GM23338 (cell line): ENCODE measurements at regions not wholly inside any gene's neighbourhood (a gene's known extent, or its start where the extent isn't known, plus 50 kb on each side); places are given as distances from the start of the nearest gene placed in this dataset.

ENCODE experiments used
- ATAC-seq: fragments of 200-7000 bp; cut with Tn5 transposase; 3 replicates; pipeline ENCODE4 v1.9.1; 2020
- DNase-seq: peaks from one replicate; pipeline ENCODE4 v3.0.0-alpha.2; 2015; ENCODE audit warnings: low spot score
- H2AFZ ChIP-seq: fragments of 200-600 bp; sonication (generic); 2 replicates; pipeline ENCODE4 v1.8.0; 2016; ENCODE audit warnings: antibody characterized with exemption, mild to moderate bottlenecking, moderate library complexity
- H3F3A ChIP-seq: fragments of 200-600 bp; sonication (generic); replicated peaks from 2 replicates; pipeline ENCODE4 v1.8.0; 2017; ENCODE audit warnings: antibody characterized with exemption, mixed run types, low read depth
- H3K27ac ChIP-seq: fragments of 200-600 bp; sonication (generic); 2 replicates; pipeline ENCODE4 v1.6.1; 2016; ENCODE audit warnings: low read depth
- H3K27me3 ChIP-seq: fragments of 200-600 bp; sonication (generic); 2 replicates; pipeline ENCODE4 v1.8.0; 2016; ENCODE audit warnings: mild to moderate bottlenecking, mixed run types, moderate library complexity; ENCODE audit not compliant: insufficient read depth
- H3K36me3 ChIP-seq: fragments of 200-600 bp; sonication (generic); 2 replicates; pipeline ENCODE4 v1.8.0; 2016; ENCODE audit warnings: mild to moderate bottlenecking; ENCODE audit not compliant: insufficient read depth
- H3K4me1 ChIP-seq: fragments of 200-600 bp; sonication (generic); 2 replicates; pipeline ENCODE4 v1.8.0; 2016; ENCODE audit warnings: mild to moderate bottlenecking, moderate library complexity; ENCODE audit not compliant: insufficient read depth
- H3K4me2 ChIP-seq: fragments of 200-600 bp; sonication (generic); 2 replicates; pipeline ENCODE4 v1.7.1; 2017; ENCODE audit warnings: mixed run types
- H3K4me3 ChIP-seq: fragments of 200-600 bp; sonication (generic); 2 replicates; pipeline ENCODE4 v1.6.1; 2016; ENCODE audit warnings: mixed run types
- H3K79me2 ChIP-seq: fragments of 200-600 bp; sonication (generic); replicated peaks from 2 replicates; pipeline ENCODE4 v1.8.0; 2017; ENCODE audit warnings: mild to moderate bottlenecking; ENCODE audit not compliant: insufficient read depth
- H3K9me2 ChIP-seq: fragments of 200-600 bp; sonication (generic); 2 replicates; pipeline ENCODE4 v1.8.0; 2017; ENCODE audit not compliant: insufficient read depth
- H4K20me1 ChIP-seq: fragments of 200-600 bp; sonication (generic); replicated peaks from 2 replicates; pipeline ENCODE4 v1.8.0; 2017; ENCODE audit warnings: mild to moderate bottlenecking; ENCODE audit not compliant: insufficient read depth
- H3K27ac Mint-ChIP-seq: 2 replicates; pipeline ENCODE4 v1.8.0; 2020; ENCODE audit warnings: inconsistent platforms, mild to moderate bottlenecking, moderate library complexity, mixed read lengths
- H3K27me3 Mint-ChIP-seq: 3 replicates; pipeline ENCODE4 v1.8.0; 2022; ENCODE audit warnings: low read depth, mild to moderate bottlenecking, moderate library complexity, mixed read lengths, inconsistent platforms; ENCODE audit not compliant: insufficient read depth, poor library complexity
- H3K36me3 Mint-ChIP-seq: 3 replicates; pipeline ENCODE4 v1.8.0; 2021; ENCODE audit warnings: low read depth, mild to moderate bottlenecking, inconsistent platforms, moderate library complexity, mixed read lengths
- H3K4me1 Mint-ChIP-seq: 3 replicates; pipeline ENCODE4 v1.8.0; 2020; ENCODE audit warnings: mild to moderate bottlenecking, inconsistent platforms, mixed read lengths
- H3K4me3 Mint-ChIP-seq: 3 replicates; pipeline ENCODE4 v1.8.0; 2021; ENCODE audit warnings: moderate library complexity, mild to moderate bottlenecking, inconsistent platforms, mixed read lengths
- H3K9me3 Mint-ChIP-seq: 3 replicates; pipeline ENCODE4 v1.8.0; 2020; ENCODE audit warnings: moderate library complexity, mild to moderate bottlenecking, inconsistent platforms, mixed read lengths
- JUNB ChIP-seq: IDR thresholded peaks from one replicate; pipeline ENCODE4 v1.6.1; 2016; ENCODE audit warnings: antibody characterized with exemption; ENCODE audit not compliant: unreplicated experiment
- POLR2AphosphoS5 ChIP-seq: IDR thresholded peaks from 2 replicates; pipeline ENCODE4 v1.6.1; 2016; ENCODE audit warnings: antibody characterized with exemption, low read depth
- ZNF114 ChIP-seq: fragments of 250-450 bp; sonication (Bioruptor Pico); IDR thresholded peaks from 2 replicates; pipeline ENCODE4 v1.5.0; 2020; ENCODE audit warnings: mild to moderate bottlenecking, moderate library complexity
- ZNF331 ChIP-seq: fragments of 250-450 bp; sonication (Bioruptor Pico); IDR thresholded peaks from 2 replicates; pipeline ENCODE4 v1.5.0; 2020; ENCODE audit warnings: low read depth, mild to moderate bottlenecking, moderate library complexity
- TF ChIP-seq, protein P1 (sequence below): IDR thresholded peaks from one replicate; pipeline ENCODE4 v1.6.1; 2018; ENCODE audit warnings: antibody characterized with exemption; ENCODE audit not compliant: unreplicated experiment
- TF ChIP-seq, protein P2 (sequence below): IDR thresholded peaks from 2 replicates; pipeline ENCODE4 v1.6.1; 2016; ENCODE audit warnings: antibody characterized with exemption
- TF ChIP-seq, protein P3 (sequence below), 2 experiments: fragments of 200-600 bp in 1 of 2; sonication (generic) in 1 of 2; conservative IDR thresholded peaks; 2 replicates each; pipeline versions ENCODE4 v1.5.1 to v1.6.1; 2016 to 2017; ENCODE audit warnings: antibody characterized with exemption in 2 of 2, low read depth in 2 of 2, mild to moderate bottlenecking in 2 of 2, moderate library complexity in 1 of 2
- TF ChIP-seq, protein P4 (sequence below): fragments of 250-450 bp; sonication (Bioruptor Pico); IDR thresholded peaks from 2 replicates; pipeline ENCODE4 v1.5.0; 2020; ENCODE audit warnings: mild to moderate bottlenecking, moderate library complexity

DNA sequence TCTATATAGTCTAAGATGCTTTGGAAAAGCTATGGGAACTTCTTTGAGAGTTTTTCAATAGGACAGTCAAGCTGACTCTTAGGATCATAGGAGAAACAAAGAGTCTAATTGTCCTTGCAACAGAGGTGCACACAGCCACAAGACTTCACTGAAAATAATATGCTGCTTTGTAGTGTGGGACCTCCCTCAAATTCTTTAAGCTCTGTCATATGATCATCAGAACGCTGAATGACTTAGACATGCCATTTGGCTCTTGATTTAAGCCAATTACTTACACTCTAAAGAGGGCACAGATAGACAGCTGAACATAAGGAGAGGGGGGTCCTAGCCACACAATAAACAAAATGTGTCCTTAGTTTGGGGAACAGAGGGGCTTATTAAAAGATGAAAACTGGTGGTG is 818.7 kb upstream of the GJE1 start:
- no peaks in the 10 kb centered on the region for H4K20me1 ChIP-seq

More for the DNA sequence above, 818.7 kb upstream of the GJE1 start:
- H3K36me3 ChIP-seq = no peaks in the 10 kb centered on the region
- H3K4me1 Mint-ChIP-seq = peaks cover 11% of the 10 kb centered on the region; the same call in 2 of the 3 replicates
- ATAC-seq (no peak), DNase-seq (no peak)
- H3K27me3 ChIP-seq = no peaks in the 10 kb centered on the region
- H3K27ac ChIP-seq = no peak overlapping the region
- no peak overlapping the region for H3K27ac Mint-ChIP-seq
- peaks cover 10% of the 10 kb centered on the region; the same call in 1 of the 2 replicates for H3K4me1 ChIP-seq
- H3K27me3 Mint-ChIP-seq = no peaks in the 10 kb centered on the region
- no peaks in the 10 kb centered on the region for H3F3A ChIP-seq
- no peaks in the 10 kb centered on the region for H3K79me2 ChIP-seq
- no peak overlapping the region for H3K4me3 ChIP-seq
- peaks cover 7% of the 10 kb centered on the region for H3K9me3 Mint-ChIP-seq
- H3K4me2 ChIP-seq = no peak overlapping the region
- TF ChIP-seq ZNF114 (CRISPR knock-in tag) = no peak
- TF ChIP-seq, protein P1, sequence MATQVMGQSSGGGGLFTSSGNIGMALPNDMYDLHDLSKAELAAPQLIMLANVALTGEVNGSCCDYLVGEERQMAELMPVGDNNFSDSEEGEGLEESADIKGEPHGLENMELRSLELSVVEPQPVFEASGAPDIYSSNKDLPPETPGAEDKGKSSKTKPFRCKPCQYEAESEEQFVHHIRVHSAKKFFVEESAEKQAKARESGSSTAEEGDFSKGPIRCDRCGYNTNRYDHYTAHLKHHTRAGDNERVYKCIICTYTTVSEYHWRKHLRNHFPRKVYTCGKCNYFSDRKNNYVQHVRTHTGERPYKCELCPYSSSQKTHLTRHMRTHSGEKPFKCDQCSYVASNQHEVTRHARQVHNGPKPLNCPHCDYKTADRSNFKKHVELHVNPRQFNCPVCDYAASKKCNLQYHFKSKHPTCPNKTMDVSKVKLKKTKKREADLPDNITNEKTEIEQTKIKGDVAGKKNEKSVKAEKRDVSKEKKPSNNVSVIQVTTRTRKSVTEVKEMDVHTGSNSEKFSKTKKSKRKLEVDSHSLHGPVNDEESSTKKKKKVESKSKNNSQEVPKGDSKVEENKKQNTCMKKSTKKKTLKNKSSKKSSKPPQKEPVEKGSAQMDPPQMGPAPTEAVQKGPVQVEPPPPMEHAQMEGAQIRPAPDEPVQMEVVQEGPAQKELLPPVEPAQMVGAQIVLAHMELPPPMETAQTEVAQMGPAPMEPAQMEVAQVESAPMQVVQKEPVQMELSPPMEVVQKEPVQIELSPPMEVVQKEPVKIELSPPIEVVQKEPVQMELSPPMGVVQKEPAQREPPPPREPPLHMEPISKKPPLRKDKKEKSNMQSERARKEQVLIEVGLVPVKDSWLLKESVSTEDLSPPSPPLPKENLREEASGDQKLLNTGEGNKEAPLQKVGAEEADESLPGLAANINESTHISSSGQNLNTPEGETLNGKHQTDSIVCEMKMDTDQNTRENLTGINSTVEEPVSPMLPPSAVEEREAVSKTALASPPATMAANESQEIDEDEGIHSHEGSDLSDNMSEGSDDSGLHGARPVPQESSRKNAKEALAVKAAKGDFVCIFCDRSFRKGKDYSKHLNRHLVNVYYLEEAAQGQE = no peak
- TF ChIP-seq, protein P2, sequence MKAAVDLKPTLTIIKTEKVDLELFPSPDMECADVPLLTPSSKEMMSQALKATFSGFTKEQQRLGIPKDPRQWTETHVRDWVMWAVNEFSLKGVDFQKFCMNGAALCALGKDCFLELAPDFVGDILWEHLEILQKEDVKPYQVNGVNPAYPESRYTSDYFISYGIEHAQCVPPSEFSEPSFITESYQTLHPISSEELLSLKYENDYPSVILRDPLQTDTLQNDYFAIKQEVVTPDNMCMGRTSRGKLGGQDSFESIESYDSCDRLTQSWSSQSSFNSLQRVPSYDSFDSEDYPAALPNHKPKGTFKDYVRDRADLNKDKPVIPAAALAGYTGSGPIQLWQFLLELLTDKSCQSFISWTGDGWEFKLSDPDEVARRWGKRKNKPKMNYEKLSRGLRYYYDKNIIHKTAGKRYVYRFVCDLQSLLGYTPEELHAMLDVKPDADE = no peak
- TF ChIP-seq JUNB = no peak
- TF ChIP-seq, protein P3, sequence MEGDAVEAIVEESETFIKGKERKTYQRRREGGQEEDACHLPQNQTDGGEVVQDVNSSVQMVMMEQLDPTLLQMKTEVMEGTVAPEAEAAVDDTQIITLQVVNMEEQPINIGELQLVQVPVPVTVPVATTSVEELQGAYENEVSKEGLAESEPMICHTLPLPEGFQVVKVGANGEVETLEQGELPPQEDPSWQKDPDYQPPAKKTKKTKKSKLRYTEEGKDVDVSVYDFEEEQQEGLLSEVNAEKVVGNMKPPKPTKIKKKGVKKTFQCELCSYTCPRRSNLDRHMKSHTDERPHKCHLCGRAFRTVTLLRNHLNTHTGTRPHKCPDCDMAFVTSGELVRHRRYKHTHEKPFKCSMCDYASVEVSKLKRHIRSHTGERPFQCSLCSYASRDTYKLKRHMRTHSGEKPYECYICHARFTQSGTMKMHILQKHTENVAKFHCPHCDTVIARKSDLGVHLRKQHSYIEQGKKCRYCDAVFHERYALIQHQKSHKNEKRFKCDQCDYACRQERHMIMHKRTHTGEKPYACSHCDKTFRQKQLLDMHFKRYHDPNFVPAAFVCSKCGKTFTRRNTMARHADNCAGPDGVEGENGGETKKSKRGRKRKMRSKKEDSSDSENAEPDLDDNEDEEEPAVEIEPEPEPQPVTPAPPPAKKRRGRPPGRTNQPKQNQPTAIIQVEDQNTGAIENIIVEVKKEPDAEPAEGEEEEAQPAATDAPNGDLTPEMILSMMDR (conservative IDR thresholded peaks at IDR 0.05; ENCODE audit: low read depth in 2 of 2) = no peak
- no peak for TF ChIP-seq ZNF331 (CRISPR knock-in tag)
- TF ChIP-seq, protein P4, sequence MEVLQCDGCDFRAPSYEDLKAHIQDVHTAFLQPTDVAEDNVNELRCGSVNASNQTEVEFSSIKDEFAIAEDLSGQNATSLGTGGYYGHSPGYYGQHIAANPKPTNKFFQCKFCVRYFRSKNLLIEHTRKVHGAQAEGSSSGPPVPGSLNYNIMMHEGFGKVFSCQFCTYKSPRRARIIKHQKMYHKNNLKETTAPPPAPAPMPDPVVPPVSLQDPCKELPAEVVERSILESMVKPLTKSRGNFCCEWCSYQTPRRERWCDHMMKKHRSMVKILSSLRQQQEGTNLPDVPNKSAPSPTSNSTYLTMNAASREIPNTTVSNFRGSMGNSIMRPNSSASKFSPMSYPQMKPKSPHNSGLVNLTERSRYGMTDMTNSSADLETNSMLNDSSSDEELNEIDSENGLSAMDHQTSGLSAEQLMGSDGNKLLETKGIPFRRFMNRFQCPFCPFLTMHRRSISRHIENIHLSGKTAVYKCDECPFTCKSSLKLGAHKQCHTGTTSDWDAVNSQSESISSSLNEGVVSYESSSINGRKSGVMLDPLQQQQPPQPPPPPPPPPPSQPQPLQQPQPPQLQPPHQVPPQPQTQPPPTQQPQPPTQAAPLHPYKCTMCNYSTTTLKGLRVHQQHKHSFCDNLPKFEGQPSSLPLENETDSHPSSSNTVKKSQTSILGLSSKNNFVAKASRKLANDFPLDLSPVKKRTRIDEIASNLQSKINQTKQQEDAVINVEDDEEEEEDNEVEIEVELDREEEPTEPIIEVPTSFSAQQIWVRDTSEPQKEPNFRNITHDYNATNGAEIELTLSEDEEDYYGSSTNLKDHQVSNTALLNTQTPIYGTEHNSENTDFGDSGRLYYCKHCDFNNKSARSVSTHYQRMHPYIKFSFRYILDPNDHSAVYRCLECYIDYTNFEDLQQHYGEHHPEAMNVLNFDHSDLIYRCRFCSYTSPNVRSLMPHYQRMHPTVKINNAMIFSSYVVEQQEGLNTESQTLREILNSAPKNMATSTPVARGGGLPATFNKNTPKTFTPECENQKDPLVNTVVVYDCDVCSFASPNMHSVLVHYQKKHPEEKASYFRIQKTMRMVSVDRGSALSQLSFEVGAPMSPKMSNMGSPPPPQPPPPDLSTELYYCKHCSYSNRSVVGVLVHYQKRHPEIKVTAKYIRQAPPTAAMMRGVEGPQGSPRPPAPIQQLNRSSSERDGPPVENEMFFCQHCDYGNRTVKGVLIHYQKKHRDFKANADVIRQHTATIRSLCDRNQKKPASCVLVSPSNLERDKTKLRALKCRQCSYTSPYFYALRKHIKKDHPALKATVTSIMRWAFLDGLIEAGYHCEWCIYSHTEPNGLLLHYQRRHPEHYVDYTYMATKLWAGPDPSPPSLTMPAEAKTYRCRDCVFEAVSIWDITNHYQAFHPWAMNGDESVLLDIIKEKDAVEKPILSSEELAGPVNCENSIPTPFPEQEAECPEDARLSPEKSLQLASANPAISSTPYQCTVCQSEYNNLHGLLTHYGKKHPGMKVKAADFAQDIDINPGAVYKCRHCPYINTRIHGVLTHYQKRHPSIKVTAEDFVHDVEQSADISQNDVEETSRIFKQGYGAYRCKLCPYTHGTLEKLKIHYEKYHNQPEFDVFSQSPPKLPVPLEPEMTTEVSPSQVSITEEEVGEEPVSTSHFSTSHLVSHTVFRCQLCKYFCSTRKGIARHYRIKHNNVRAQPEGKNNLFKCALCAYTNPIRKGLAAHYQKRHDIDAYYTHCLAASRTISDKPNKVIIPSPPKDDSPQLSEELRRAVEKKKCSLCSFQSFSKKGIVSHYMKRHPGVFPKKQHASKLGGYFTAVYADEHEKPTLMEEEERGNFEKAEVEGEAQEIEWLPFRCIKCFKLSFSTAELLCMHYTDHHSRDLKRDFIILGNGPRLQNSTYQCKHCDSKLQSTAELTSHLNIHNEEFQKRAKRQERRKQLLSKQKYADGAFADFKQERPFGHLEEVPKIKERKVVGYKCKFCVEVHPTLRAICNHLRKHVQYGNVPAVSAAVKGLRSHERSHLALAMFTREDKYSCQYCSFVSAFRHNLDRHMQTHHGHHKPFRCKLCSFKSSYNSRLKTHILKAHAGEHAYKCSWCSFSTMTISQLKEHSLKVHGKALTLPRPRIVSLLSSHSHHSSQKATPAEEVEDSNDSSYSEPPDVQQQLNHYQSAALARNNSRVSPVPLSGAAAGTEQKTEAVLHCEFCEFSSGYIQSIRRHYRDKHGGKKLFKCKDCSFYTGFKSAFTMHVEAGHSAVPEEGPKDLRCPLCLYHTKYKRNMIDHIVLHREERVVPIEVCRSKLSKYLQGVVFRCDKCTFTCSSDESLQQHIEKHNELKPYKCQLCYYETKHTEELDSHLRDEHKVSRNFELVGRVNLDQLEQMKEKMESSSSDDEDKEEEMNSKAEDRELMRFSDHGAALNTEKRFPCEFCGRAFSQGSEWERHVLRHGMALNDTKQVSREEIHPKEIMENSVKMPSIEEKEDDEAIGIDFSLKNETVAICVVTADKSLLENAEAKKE (CRISPR knock-in tag) = no peak
- no peak for TF ChIP-seq POLR2AphosphoS5
- no peak overlapping the region for H3K4me3 Mint-ChIP-seq
- H2AFZ ChIP-seq = no peak overlapping the region
- H3K36me3 Mint-ChIP-seq = peaks cover 8% of the 10 kb centered on the region
- H3K9me2 ChIP-seq = no peaks in the 10 kb centered on the region
